ENCODE measurements at regions not wholly inside any gene's neighbourhood (a gene's known extent, or its start where the extent isn't known, plus 50 kb on each side); places are given as distances from the start of the nearest gene placed in this dataset.

GRCh38 chr1:63135801-63136200 lies 186.6 kb upstream of the FOXD3 start:
- no peaks in the 10 kb centered on the region for H3K9me3 ChIP-seq (ENCODE audit: insufficient read depth, low read depth, low read length)
- H3K9ac ChIP-seq (ENCODE audit: low read depth, low read length), result no peak overlapping the region
- WGBS, result 95% methylated on average over 1 of the region's 1 CpG
- no peaks in the 10 kb centered on the region for H3K27me3 ChIP-seq (ENCODE audit: insufficient read depth, low read length)
- H3K36me3 ChIP-seq (ENCODE audit: insufficient read depth, low read length), result no peaks in the 10 kb centered on the region
- no peak overlapping the region for H3K27ac ChIP-seq (ENCODE audit: low read depth, low read length)
- no peak overlapping the region for H3K4me3 ChIP-seq (ENCODE audit: low read length)
- no peaks in the 10 kb centered on the region for H3K4me1 ChIP-seq (ENCODE audit: insufficient read depth, low read length)

- H3K4me1 ChIP-seq (ENCODE audit: insufficient read depth, low read length), result peaks cover 5% of the 10 kb centered on the region; the same call in 1 of the 2 replicates
- H3K27ac ChIP-seq (ENCODE audit: low read depth, low read length), result no peak overlapping the region
- WGBS, result 91% methylated on average over 5 of the region's 5 CpGs
- no peak overlapping the region for H3K9ac ChIP-seq (ENCODE audit: low read depth, low read length)
- H3K9me3 ChIP-seq (ENCODE audit: insufficient read depth, low read depth, low read length), result no peaks in the 10 kb centered on the region
- H3K36me3 ChIP-seq (ENCODE audit: insufficient read depth, low read length), result no peaks in the 10 kb centered on the region
- H3K27me3 ChIP-seq (ENCODE audit: insufficient read depth, low read length), result no peaks in the 10 kb centered on the region
- no peak overlapping the region for H3K4me3 ChIP-seq (ENCODE audit: low read length)
These were observed 180.4 kb upstream of the FOXD3 start for GRCh38 chr1:63142001-63142400.

DNA sequence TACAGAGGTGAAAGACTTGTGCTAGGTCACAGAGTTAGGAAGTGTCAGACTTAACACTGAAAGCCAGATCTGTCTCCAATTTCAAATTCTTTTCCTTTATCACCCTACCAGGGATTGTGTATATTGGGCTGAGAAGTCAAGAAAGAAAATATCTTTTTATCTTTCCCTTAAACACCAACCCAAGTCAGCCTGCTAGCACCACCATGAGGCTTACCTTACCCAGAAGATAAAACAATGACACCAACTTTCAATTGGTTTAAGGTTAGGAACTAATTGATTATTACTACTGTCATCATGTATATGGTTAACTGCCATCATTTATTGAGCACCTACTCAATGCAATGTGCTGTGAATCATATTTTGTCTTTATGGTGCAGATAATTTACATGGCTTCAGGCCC lies 178.9 kb upstream of the FOXD3 start:
- Histone ChIP-seq H3K9me3 (ENCODE audit: insufficient read depth, low read depth, low read length) (no peaks in the 10 kb centered on the region), H3K36me3 (ENCODE audit: insufficient read depth, low read length) (no peaks in the 10 kb centered on the region), H3K27ac (ENCODE audit: low read depth, low read length) (no peak overlapping the region), H3K27me3 (ENCODE audit: insufficient read depth, low read length) (no peaks in the 10 kb centered on the region), H3K4me3 (ENCODE audit: low read length) (no peak overlapping the region), H3K4me1 (ENCODE audit: insufficient read depth, low read length) (peaks cover 5% of the 10 kb centered on the region; the same call in 1 of the 2 replicates), H3K9ac (ENCODE audit: low read depth, low read length) (no peak overlapping the region)

GRCh38 chr1:63147783-63148182 lies 174.6 kb upstream of the FOXD3 start:
- Histone ChIP-seq H3K4me3 (ENCODE audit: low read length) (no peak overlapping the region), H3K27ac (ENCODE audit: low read depth, low read length) (no peak overlapping the region), H3K9ac (ENCODE audit: low read depth, low read length) (no peak overlapping the region), H3K27me3 (ENCODE audit: insufficient read depth, low read length) (no peaks in the 10 kb centered on the region), H3K36me3 (ENCODE audit: insufficient read depth, low read length) (no peaks in the 10 kb centered on the region), H3K4me1 (ENCODE audit: insufficient read depth, low read length) (no peaks in the 10 kb centered on the region), H3K9me3 (ENCODE audit: insufficient read depth, low read depth, low read length) (no peaks in the 10 kb centered on the region)
- WGBS, result 96% methylated on average over 3 of the region's 3 CpGs

DNA sequence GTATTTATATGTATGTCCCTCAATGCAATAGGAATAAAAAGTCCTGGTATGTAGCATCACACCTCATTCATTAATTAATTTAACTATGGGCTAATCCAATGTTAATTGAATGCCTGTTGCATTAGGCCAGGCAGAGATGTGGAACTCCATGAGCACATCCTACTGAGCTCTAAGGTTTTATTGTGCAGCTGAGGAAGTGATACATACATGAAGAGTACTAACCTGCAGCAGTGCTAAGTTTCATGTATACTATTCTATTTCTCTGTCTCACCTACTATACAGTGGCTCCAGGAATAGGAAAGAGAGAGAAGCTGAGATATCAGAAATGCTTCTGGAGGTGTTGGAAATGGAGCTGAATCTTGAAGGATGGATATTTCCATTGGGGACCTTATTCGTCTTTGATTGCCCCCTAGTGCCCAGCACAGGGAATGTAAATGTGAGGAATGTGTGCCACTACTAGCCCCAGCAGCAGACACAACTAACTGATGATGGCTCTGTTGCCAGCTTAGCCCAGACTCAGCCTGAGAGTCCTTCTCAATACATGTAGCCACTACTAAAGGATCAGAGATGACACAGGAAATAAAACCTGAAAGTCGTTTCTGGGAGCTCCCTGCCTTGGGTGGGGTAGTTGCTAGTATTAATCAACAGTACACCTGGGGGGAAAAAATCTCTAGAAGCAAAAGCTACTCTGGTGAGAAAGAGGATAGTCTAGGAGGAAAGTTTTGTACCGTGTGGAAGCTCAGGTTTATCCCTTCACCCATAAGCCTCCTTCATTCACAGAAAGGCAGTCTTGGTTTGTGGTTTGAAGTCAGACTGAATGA lies 173.3 kb upstream of the FOXD3 start:
- Histone ChIP-seq H3K36me3 (ENCODE audit: insufficient read depth, low read length) (no peaks in the 10 kb centered on the region), H3K9me3 (ENCODE audit: insufficient read depth, low read depth, low read length) (no peaks in the 10 kb centered on the region), H3K27me3 (ENCODE audit: insufficient read depth, low read length) (no peaks in the 10 kb centered on the region), H3K4me1 (ENCODE audit: insufficient read depth, low read length) (no peaks in the 10 kb centered on the region), H3K4me3 (ENCODE audit: low read length) (no peak overlapping the region), H3K27ac (ENCODE audit: low read depth, low read length) (no peak overlapping the region), H3K9ac (ENCODE audit: low read depth, low read length) (no peak overlapping the region)
- 2% methylated on average over 2 of the region's 3 CpGs for WGBS

DNA sequence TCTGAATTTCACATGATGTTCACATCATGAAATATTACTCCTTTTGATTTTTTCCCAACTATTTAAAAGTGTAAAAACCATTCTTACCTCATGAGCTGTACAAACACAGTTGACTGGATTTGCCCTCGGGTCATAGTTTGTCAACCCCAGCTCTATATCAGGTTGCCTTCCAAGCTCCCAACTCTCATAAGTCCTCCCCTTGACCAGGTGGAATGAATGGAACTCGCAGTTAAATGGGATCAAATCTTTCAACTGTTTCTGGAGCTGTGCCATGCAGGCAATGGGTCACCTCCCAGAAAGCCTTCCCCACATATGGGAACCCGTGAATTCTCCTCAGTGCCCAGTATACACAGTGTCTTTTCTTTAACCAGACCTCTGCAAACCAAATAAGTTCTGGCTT lies 169.8 kb upstream of the FOXD3 start:
- 95% methylated on average over 3 of the region's 3 CpGs for WGBS
- H3K27ac ChIP-seq (ENCODE audit: low read depth, low read length), result no peak overlapping the region
- H3K9ac ChIP-seq (ENCODE audit: low read depth, low read length), result no peak overlapping the region
- H3K4me3 ChIP-seq (ENCODE audit: low read length), result no peak overlapping the region
- H3K36me3 ChIP-seq (ENCODE audit: insufficient read depth, low read length), result no peaks in the 10 kb centered on the region
- H3K27me3 ChIP-seq (ENCODE audit: insufficient read depth, low read length), result no peaks in the 10 kb centered on the region
- H3K4me1 ChIP-seq (ENCODE audit: insufficient read depth, low read length), result 0 out of 2 replicates have a peak, but pooled peaks cover 7% of the 10 kb centered on the region
- H3K9me3 ChIP-seq (ENCODE audit: insufficient read depth, low read depth, low read length), result no peaks in the 10 kb centered on the region

- Histone ChIP-seq H3K4me1 (ENCODE audit: insufficient read depth, low read length) (0 out of 2 replicates have a peak, but pooled peaks cover 7% of the 10 kb centered on the region), H3K9ac (ENCODE audit: low read depth, low read length) (no peak overlapping the region), H3K4me3 (ENCODE audit: low read length) (no peak overlapping the region), H3K27me3 (ENCODE audit: insufficient read depth, low read length) (no peaks in the 10 kb centered on the region), H3K9me3 (ENCODE audit: insufficient read depth, low read depth, low read length) (no peaks in the 10 kb centered on the region), H3K27ac (ENCODE audit: low read depth, low read length) (no peak overlapping the region), H3K36me3 (ENCODE audit: insufficient read depth, low read length) (no peaks in the 10 kb centered on the region)
- WGBS, result 87% methylated on average over 2 of the region's 2 CpGs
These were observed 166.9 kb upstream of the FOXD3 start for GRCh38 chr1:63155437-63155836.

DNA sequence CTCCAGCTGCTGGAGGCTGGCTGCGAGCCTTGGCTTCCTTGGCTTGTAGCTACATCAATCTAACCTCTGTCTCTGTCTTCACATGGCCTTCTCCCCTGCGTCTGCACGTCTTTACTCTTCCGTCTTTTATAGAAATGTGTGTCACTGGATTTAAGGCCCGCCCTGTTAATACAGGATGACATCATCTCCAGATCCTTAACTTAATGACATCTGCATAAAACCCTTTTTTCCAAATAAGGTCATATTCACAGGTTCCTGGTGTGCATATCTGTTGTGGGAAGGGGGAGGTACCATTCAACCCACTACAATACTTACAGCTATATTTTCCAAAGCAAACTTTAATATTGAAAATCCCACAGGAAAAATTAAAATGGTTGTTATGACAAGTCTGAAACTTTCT lies 165.3 kb upstream of the FOXD3 start:
- Histone ChIP-seq H3K9ac (ENCODE audit: low read depth, low read length) (no peak overlapping the region), H3K27ac (ENCODE audit: low read depth, low read length) (no peak overlapping the region), H3K9me3 (ENCODE audit: insufficient read depth, low read depth, low read length) (no peaks in the 10 kb centered on the region), H3K4me1 (ENCODE audit: insufficient read depth, low read length) (0 out of 2 replicates have a peak, but pooled peaks cover 7% of the 10 kb centered on the region), H3K27me3 (ENCODE audit: insufficient read depth, low read length) (no peaks in the 10 kb centered on the region), H3K4me3 (ENCODE audit: low read length) (no peak overlapping the region), H3K36me3 (ENCODE audit: insufficient read depth, low read length) (no peaks in the 10 kb centered on the region)
- 88% methylated on average over 5 of the region's 5 CpGs for WGBS

DNA sequence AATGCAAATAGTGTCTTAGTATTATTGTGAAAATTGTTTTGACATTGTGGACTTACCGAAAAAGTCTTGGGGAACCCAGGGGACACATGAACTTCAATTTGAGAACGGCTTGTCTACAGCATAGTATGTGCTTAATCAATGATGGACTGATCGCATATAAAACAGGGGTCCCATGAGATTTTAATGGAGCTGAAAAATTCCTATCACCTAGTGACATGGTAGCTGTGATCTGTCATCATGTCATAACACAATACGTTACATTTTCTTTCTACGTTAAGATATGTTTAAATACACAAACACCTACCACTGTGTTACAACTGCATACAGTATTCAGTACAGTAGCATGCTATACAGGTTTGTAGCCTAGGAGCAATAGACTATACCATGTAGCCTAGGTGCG lies 153.3 kb upstream of the FOXD3 start:
- H3K4me3 ChIP-seq (ENCODE audit: low read length), result no peak overlapping the region
- no peaks in the 10 kb centered on the region for H3K9me3 ChIP-seq (ENCODE audit: insufficient read depth, low read depth, low read length)
- WGBS, result 78% methylated on average over 6 of the region's 6 CpGs
- no peak overlapping the region for H3K27ac ChIP-seq (ENCODE audit: low read depth, low read length)
- H3K27me3 ChIP-seq (ENCODE audit: insufficient read depth, low read length), result no peaks in the 10 kb centered on the region
- H3K4me1 ChIP-seq (ENCODE audit: insufficient read depth, low read length), result 0 out of 2 replicates have a peak, but pooled peaks cover 6% of the 10 kb centered on the region
- H3K9ac ChIP-seq (ENCODE audit: low read depth, low read length), result no peak overlapping the region
- no peaks in the 10 kb centered on the region for H3K36me3 ChIP-seq (ENCODE audit: insufficient read depth, low read length)

- Histone ChIP-seq H3K27me3 (ENCODE audit: insufficient read depth, low read length) (no peaks in the 10 kb centered on the region), H3K9me3 (ENCODE audit: insufficient read depth, low read depth, low read length) (peaks cover 5% of the 10 kb centered on the region; the same call in 1 of the 2 replicates), H3K4me1 (ENCODE audit: insufficient read depth, low read length) (0 out of 2 replicates have a peak, but pooled peaks cover 6% of the 10 kb centered on the region), H3K27ac (ENCODE audit: low read depth, low read length) (no peak overlapping the region), H3K36me3 (ENCODE audit: insufficient read depth, low read length) (no peaks in the 10 kb centered on the region), H3K4me3 (ENCODE audit: low read length) (no peak overlapping the region), H3K9ac (ENCODE audit: low read depth, low read length) (no peak overlapping the region)
- 78% methylated on average over 1 of the region's 1 CpG for WGBS
These were observed 149.2 kb upstream of the FOXD3 start for GRCh38 chr1:63173161-63173560.

DNA sequence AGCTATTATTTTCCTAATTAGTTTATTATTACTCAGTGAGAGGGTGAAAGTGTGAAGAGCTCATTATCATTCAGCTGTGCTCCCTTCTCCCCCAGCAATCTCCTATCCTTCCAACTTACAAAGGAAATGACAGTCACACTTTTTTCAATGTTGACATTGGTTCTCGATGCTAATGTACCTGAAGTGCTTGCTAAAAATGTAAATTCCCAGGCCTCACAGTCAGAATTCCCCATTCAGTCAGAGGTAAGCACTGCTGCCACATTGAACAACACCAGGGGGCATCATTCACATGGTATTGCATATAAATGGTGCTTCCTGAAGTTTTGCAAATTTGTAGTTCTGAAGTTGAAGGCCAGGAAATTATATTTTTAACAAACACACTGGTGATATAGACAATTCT lies 132.7 kb upstream of the FOXD3 start:
- no peak overlapping the region for H3K9ac ChIP-seq (ENCODE audit: low read depth, low read length)
- H3K27me3 ChIP-seq (ENCODE audit: insufficient read depth, low read length), result no peaks in the 10 kb centered on the region; the same call in 1 of the 2 replicates
- peak overlapping the region; percentile 79 for H3K27ac ChIP-seq (ENCODE audit: low read depth, low read length)
- no peaks in the 10 kb centered on the region for H3K9me3 ChIP-seq (ENCODE audit: insufficient read depth, low read depth, low read length)
- no peaks in the 10 kb centered on the region for H3K36me3 ChIP-seq (ENCODE audit: insufficient read depth, low read length)
- peaks cover 43% of the 10 kb centered on the region for H3K4me1 ChIP-seq (ENCODE audit: insufficient read depth, low read length)
- H3K4me3 ChIP-seq (ENCODE audit: low read length), result no peak overlapping the region
- WGBS, result 0% methylated on average over 1 of the region's 1 CpG
